Midbrain (tissue), 1 donor: ENCODE measurements at regions not wholly inside any gene's neighbourhood (a gene's known extent, or its start where the extent isn't known, plus 50 kb on each side); places are given as distances from the start of the nearest gene placed in this dataset.

Source experiments
- DNase-seq: peaks from one replicate; lab custom pipeline; 2025; lab: John Stamatoyannopoulos, UW

- DNase-seq, result no peak
Measured at GRCh38 chr22:22418957-22419356, 89.6 kb downstream of the ZNF280B start.

GRCh38 chr22:22420580-22420979 lies 88.0 kb downstream of the ZNF280B start:
- DNase-seq, result no peak

DNA sequence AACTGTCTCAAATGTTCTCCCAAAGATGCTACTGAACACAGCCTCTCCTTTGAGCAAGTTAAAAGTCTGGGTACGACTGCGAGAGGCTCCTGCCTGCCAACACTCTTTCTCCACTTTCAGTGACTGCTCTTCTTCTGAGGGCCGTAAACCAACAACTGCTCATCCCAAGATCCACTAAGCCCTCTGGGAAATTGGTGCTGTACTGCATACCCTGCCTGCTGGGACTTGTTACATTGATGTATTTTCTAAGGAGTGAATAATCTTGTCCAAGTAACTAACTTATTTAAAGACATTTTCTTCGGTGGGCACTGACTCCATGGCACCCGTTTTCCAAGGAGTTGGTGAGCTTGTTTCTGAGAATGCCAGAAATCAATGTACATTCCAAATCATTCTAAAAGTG lies 87.2 kb downstream of the ZNF280B start:
- no peak for DNase-seq

DNA sequence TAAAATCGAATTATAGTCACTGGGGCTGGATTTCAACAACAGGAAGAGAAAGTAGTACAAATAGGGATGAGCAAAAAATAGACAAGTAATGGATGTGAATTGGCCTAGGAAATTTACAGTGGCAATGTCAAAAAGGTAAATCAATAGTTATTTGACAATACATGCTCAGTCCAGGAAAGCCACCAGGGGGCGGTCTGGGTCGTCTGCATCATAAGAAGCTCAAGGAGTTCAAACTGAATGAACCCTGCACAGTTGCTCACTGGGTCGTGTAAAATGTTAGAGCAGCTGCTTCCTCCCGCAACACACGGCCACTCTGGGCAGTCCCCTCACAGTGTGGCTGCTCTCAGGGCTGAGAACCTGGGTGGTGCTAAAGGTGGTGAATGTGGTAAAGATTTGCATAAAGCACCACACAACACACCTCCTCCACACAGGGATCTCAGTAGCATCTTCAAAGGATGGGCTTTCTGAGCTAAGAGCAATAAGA lies 85.9 kb downstream of the ZNF280B start:
- peak; percentile 38 for DNase-seq

DNA sequence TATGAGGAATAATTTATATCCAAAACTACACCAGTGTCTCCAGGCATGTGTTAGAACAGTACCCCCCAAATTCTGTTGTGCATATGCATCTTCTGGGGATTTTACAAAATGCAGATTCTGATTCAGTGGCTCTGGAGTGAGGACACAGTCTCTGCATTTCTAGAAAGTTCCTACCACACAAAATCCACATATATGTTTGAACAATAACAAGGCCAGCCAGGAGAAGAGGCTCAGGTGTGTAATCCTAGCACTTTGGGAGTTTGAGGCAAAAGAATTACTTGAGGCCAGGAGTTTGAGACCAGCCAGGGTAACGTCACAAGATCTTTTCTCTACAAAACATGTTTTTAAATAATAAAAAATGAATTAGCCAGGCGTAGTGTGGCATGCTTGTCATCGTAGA lies 84.9 kb downstream of the ZNF280B start:
- no peak for DNase-seq

DNA sequence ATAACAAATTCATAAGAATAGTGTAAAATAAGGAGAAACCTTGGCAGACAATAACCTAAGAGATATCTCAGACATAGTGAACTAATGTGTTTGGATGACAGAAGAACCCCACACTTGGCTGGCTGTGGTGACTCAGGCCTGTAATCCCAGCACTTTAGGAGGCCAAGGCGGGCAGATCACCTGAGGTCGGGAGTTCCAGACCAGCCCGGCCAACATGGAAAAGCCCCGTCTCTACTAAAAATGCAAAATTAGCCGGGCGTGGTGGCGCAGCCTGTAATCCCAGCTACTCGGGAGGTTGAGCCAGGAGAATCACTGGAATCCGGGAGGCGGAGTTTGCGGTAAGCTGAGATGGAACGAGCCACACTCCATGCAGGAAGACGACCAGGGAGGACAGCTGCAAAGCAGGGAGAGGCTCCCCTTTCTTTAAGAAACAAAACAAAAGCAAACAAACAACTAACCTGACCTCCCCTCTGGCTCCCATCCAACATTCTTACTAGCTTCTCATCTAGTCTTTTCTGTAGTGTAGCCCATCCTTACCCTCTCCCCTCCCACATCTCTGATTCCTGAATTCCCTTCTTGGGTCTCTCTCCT lies 84.2 kb downstream of the ZNF280B start:
- no peak for DNase-seq

DNA sequence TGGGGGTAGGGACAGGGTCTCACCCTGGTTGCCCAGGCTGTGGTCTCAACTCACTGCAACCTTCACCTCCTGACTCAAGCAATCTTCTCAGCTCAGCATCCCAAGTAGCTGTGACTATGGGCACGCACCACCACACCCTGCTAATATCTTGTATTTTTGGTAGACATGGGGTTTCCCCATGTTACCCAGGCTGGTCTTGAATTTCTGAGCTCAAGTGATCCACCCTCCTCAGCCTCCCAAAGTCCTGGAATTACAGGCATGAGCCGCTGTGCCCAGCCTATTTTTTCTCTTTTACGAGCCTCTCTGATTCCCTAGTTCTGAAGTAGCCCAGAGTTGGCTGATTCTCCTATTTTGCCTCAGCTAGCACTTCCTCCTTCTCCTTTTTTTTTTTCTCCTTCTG lies 83.6 kb downstream of the ZNF280B start:
- DNase-seq, result no peak

DNA sequence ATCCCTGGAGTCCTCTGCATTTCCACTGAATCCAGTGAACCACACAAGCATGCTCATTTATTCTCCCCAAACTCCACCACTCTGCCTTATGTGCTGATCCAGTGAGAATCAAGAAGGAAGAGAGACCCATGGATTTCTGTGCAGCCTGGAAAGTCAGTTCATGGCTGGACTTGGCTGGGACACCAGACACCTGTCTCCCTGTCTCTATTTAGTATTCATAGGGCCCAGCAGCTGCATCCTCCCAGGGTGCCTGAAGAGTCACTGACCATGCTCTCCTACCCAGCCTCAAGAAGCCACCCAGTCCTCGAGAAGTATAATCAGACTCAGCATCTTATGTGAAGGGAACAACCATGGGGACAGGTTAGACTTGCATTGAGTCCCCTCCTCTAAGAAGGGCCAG lies 83.2 kb downstream of the ZNF280B start:
- no peak for DNase-seq

DNA sequence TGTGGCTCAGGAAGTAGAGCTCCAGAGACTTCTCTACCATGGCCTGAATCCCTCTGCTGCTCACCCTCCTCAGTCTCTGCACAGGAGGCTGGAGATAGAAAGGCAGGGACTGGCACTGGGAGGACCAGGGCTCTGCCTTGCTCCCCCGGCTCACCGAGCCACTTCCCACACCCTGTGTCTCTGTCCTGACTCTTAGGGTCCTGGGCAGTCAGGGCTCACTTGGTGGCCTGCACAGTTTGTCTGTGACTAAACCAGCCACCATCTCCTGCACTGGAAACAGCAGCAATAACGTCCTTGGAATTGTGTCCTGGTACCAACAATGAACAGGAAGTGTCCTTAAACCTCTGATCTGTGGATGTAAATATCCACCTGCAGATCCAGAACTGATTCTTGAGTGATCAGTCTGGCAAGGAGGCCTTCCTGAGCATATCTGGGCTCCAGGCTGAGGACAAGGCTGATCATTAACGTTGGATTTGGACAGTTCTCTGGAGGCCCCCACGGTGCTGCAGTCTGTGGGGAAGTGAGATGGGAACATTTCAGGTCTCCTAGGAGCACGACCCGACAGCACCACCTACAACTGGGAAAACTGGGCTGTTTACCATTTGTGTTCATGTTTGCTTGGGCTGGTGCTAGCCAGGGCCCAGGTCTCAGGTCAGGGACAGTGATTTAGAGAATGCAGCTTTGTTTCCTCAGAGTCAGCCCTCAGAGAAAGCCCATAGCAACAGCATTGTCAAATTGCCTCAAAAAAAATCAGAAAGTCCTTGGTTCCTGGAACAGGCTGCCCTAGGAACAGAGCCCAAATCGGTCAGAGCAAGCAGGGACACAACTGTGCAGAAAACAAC lies 82.5 kb downstream of the ZNF280B start:
- DNase-seq, result peak; percentile 15

DNA sequence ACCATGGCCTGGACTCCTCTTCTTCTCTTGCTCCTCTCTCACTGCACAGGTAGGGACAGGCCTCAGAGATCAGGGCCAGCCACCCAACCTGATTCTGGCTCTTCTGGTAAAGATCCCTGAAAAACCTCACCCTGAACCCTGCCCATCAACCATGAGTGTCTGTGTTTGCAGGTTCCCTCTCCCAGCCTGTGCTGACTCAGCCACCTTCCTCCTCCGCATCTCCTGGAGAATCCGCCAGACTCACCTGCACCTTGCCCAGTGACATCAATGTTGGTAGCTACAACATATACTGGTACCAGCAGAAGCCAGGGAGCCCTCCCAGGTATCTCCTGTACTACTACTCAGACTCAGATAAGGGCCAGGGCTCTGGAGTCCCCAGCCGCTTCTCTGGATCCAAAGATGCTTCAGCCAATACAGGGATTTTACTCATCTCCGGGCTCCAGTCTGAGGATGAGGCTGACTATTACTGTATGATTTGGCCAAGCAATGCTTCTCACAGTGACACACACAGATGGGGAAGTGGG lies 80.9 kb downstream of the ZNF280B start:
- no peak for DNase-seq

DNA sequence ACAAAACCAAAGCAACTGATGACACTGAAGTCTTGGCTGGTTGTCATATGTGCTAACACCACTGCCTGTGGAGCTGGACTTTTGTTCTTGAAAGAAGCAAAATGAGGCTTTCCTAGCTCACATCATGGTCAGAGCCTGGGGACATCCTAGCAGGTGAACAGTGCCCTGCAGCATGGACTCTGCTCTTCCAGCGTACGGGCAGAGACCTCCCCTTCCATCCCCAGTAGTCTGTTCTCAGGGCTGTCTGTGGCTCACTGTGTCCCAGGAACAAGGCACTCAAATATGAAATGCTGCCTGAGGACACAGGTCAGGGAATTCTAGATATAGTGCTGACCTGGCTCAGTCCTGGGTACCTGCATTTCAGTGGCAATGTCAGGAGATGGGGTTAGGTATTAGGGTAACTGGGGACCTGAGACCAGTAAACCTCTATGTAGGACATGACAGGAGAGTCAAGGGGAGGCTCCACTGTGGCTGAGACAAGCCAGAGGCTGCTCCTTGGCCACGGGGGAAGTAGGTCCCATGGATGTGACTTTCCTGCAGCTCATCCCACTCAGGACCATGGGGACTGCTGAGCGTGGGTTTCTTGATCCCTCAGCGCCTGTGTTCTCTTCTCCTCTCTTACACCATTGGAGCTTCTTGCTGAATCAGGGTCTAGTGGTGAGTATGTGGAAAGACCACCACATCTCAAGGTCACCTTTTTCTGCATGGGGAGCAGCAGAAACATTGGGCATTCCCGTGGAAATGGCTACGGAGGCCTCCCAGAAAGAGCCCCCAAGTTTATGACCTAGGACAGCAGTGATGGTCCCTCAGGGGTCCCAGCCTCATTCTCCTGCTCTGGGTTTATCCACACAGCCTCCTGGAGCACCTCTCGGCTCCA lies 80.1 kb downstream of the ZNF280B start:
- DNase-seq, result no peak

GRCh38 chr22:22429369-22430108 lies 79.0 kb downstream of the ZNF280B start:
- no peak for DNase-seq

DNA sequence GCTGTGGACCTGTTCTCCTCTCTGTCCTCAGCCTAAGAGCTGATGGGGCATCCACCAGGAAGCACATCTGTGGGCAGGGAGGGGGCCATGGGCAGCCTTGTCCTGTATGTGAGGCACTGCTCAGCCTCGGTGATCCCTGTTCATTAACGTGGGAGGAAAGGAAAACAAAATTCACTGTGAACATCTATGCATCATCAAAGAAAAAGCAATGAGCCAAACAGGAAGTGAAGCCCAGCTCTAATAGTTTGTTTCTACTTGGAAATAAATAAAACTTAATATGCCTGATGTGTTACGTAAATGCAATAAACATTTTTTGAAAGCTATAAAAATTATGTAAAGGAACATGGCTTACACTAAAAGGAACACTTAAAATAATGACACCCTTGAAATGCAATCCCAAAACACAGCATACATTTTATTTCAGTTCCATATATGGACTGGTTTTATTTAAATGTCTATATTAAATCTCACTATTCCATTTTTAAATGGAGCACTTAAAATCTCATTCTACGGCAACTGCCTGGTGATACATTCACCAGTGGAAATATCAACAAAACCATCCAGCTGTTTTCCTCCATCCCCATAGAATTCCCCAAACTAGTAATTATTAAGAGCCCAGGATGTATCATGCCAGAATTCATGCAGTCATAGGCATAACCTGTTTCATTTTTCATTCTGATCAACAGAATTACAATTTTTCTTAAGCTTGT lies 78.3 kb downstream of the ZNF280B start:
- no peak for DNase-seq

- DNase-seq, result peak; percentile 50
Measured at GRCh38 chr22:22431271-22432220, 77.0 kb downstream of the ZNF280B start.

DNA sequence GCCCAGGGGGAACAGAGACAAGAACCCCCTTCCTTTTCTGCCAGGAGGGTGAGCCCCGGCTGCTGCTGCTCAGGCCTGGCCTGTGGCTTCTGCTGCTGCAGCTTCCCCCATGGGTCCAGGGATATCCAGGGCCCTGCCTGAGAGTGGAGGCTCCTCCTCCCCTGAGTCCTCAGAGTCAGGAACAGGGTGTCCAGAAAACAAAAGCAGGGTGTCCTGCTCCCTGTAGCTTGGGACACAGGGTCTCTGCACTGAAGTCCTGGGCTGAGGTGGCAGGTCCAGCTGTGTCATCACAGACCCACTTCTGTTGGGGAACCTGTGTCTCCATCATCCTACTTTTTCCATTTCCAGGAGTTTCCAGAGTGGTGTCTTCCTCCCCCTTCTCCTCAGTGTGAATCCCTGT lies 76.1 kb downstream of the ZNF280B start:
- DNase-seq, result no peak

GRCh38 chr22:22432937-22433336 lies 75.6 kb downstream of the ZNF280B start:
- DNase-seq, result no peak

DNA sequence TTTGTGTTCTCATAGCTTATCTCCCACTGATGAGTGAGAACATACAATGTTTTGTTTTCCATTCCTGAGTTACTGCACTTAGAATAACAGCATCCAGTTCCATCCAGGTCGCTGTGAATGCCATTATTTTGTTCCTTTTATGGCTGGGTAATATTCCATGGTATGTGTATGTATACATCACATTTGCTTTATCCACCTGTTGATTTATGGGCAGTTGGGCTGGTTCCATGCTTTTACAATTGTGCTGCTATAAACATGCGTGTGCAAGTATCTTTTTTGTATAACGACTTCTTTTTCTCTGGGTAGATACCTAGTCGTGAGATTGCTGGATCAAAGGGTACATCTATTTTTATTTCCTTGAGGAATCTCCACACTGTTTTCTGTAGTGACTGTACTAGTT lies 74.8 kb downstream of the ZNF280B start:
- DNase-seq, result no peak
